ENCODE measurements at regions not wholly inside any gene's neighbourhood (a gene's known extent, or its start where the extent isn't known, plus 50 kb on each side); places are given as distances from the start of the nearest gene placed in this dataset.

DNA sequence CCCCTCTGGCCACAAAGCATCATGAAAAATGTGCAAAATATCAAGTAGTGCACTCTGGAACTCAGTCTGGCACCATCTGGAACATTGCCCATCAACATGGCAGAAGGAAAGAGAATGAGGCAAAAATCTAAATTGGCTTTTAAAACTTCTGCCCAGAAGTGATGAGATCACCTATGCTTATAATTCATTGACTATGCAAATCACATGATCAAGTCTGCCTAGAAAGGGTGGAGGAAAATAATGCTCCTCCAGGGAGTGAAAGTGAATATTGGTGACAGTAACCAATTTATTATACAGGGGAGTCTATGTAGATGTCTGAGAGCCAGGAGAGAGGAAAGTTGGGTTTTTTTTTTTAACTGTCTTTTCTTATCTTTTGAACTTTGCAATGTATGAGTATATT lies 73.3 kb upstream of the HIF1A start:
- H3K4me1 ChIP-seq: peaks cover 3 to 20% (median 18%) of the 10 kb centered on the region in 4 donors
- H3K27ac ChIP-seq (replicated peaks in 1 of 4): no peak overlapping the region
- intact Hi-C loops (cut with DNase I): no loop called here
- H3K4me3 ChIP-seq: no peak overlapping the region
- no peaks in the 10 kb centered on the region for H3K9me3 ChIP-seq
- DNase-seq (ENCODE audit: extremely low spot score): no peak
- TF ChIP-seq POLR2AphosphoS5 (IDR thresholded peaks at IDR 0.05): no peak
- TF ChIP-seq, protein P1, sequence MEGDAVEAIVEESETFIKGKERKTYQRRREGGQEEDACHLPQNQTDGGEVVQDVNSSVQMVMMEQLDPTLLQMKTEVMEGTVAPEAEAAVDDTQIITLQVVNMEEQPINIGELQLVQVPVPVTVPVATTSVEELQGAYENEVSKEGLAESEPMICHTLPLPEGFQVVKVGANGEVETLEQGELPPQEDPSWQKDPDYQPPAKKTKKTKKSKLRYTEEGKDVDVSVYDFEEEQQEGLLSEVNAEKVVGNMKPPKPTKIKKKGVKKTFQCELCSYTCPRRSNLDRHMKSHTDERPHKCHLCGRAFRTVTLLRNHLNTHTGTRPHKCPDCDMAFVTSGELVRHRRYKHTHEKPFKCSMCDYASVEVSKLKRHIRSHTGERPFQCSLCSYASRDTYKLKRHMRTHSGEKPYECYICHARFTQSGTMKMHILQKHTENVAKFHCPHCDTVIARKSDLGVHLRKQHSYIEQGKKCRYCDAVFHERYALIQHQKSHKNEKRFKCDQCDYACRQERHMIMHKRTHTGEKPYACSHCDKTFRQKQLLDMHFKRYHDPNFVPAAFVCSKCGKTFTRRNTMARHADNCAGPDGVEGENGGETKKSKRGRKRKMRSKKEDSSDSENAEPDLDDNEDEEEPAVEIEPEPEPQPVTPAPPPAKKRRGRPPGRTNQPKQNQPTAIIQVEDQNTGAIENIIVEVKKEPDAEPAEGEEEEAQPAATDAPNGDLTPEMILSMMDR (IDR thresholded peaks at IDR 0.05): no peak
- no peaks in the 10 kb centered on the region for H3K27me3 ChIP-seq
- H3K36me3 ChIP-seq: no peaks in the 10 kb centered on the region

DNA sequence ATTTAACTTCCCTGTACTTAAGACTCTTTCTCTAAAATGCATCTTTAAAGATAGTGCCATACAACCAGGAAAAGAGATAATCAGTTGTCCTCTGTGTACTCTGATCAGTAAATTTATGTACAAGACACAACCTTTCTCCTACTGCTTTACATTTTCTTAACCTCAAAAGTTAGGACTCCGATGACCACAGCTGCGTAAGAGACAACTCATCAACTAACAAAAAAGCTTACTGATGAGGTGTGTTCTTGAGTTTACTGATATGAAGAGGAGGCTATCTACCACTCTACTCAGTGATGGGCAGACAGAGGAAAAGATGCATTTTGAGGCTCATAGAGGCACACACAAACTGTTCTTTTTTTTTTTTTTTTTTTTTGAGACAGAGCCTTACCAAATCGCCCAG lies 71.4 kb upstream of the HIF1A start:
- Histone ChIP-seq H3K27me3 (no peaks in the 10 kb centered on the region), H3K36me3 (no peaks in the 10 kb centered on the region), H3K9me3 (no peaks in the 10 kb centered on the region), H3K27ac (replicated peaks in 1 of 4) (no peak overlapping the region), H3K4me3 (no peak overlapping the region), H3K4me1 (peaks cover 1 to 16% (median 12%) of the 10 kb centered on the region in 4 donors)
- TF ChIP-seq EP300 (IDR thresholded peaks at IDR 0.05) (no peak), POLR2A (IDR thresholded peaks at IDR 0.05; ENCODE audit: low read depth) (no peak), POLR2AphosphoS5 (IDR thresholded peaks at IDR 0.05) (no peak)
- TF ChIP-seq, protein P1 (IDR thresholded peaks at IDR 0.05): no peak
- DNase-seq (ENCODE audit: extremely low spot score): no peak
- WGBS: 91% methylated on average over 3 of the region's 3 CpGs
- intact Hi-C loops (cut with DNase I): no loop called here

DNA sequence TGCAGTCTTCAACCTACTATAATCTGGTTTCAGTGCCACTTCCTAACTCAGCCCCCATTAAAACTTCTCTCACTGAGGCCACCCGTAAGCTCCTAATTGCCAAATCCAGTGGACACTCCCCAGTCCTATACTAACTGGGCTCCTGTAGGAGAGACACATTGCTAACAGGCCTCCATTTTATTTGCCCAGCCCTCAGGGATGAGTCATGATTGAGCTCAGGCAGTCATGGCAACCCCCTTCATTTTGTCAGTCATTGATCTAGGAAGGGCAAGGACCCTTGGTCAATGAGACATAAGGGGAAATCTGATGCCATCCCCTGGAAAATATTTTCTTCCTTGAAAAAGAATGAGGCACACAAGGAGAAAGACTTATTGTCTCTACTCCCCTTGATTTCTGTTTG lies 70.1 kb upstream of the HIF1A start:
- WGBS: 100% methylated on average over 1 of the region's 1 CpG
- intact Hi-C loops (cut with DNase I): no loop called here
- H3K27me3 ChIP-seq: no peaks in the 10 kb centered on the region
- H3K36me3 ChIP-seq: no peaks in the 10 kb centered on the region
- no peaks in the 10 kb centered on the region for H3K9me3 ChIP-seq
- H3K4me3 ChIP-seq: no peak overlapping the region
- DNase-seq (ENCODE audit: extremely low spot score): no peak
- no peak for TF ChIP-seq POLR2A (IDR thresholded peaks at IDR 0.05; ENCODE audit: low read depth)
- H3K27ac ChIP-seq (replicated peaks in 1 of 4): no peak overlapping the region
- peaks cover 0 to 13% (median 9%) of the 10 kb centered on the region in 4 donors for H3K4me1 ChIP-seq

DNA sequence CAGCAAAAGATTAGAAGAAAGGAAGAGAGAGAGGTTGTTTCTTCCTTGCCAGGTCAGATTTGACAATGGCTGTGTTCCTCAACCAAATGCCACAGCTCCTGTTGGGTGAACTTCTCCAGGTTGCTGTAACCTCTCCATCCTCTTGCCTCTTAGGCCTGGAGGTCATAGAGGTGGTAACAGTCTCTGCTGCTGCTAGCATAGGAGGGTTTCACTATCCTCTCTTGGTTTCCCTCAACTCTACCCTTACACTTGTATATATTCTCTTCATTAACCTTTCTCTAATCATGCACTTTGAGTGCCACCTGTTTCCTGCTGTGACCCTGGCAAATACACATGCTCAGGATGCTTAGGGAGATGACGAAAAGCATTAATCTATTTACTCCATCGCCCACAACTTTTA lies 67.7 kb upstream of the HIF1A start:
- Histone ChIP-seq H3K36me3 (no peaks in the 10 kb centered on the region), H3K27me3 (no peaks in the 10 kb centered on the region), H3K4me1 (peaks cover 0 to 4% (median 0%) of the 10 kb centered on the region in 4 donors), H3K4me3 (no peak overlapping the region), H3K9me3 (no peaks in the 10 kb centered on the region), H3K27ac (replicated peaks in 1 of 4) (no peak overlapping the region)
- no peak for TF ChIP-seq POLR2A (IDR thresholded peaks at IDR 0.05; ENCODE audit: low read depth)
- TF ChIP-seq EP300 (IDR thresholded peaks at IDR 0.05): no peak
- TF ChIP-seq POLR2AphosphoS5 (IDR thresholded peaks at IDR 0.05): no peak
- TF ChIP-seq, protein P1 (IDR thresholded peaks at IDR 0.05): no peak
- intact Hi-C loops (cut with DNase I): no loop called here
- DNase-seq (ENCODE audit: extremely low spot score): no peak
- 90% methylated on average over 2 of the region's 2 CpGs for WGBS

DNA sequence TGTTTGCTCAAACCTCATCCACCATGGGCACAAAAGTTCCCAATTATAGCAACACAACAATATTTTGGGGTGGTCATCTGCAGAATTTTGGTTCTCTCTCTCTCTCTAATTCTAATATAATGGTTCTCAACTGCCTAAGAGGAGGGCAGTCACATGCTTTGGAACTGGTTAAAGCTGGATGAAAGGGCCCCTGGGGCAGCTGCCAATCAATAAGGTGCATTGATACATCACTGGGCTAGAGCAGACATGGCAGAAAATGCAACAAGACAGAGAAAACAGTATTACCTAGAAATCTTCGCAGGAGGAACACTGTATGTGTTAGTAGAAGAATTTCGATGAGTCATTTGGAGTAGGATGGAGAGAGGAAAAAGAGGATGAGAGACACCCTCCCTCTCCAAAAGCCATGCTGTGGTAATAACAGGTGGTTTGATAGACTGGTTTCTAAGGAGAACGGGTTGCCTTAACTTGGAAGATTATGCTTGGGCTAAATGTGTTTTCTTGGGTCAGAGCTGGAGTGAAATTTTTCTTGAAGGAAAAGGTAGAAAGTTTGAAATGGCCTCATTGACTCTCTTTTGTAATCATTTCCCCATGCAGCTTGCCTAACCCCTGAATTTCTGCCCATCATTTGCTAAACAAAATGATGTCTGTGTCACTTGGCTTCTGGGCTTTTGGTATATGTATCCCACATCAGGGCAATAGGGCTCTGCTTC lies 67.1 kb upstream of the HIF1A start:
- TF ChIP-seq, protein P1 (IDR thresholded peaks at IDR 0.05): no peak
- TF ChIP-seq POLR2A (IDR thresholded peaks at IDR 0.05; ENCODE audit: low read depth) (no peak), EP300 (IDR thresholded peaks at IDR 0.05) (no peak), POLR2AphosphoS5 (IDR thresholded peaks at IDR 0.05) (no peak)
- H3K9me3 ChIP-seq: no peaks in the 10 kb centered on the region
- H3K4me3 ChIP-seq: no peak overlapping the region
- intact Hi-C loops (cut with DNase I): no loop called here
- H3K27ac ChIP-seq (replicated peaks in 1 of 4): no peak overlapping the region
- H3K27me3 ChIP-seq: no peaks in the 10 kb centered on the region
- WGBS: 88% methylated on average over 3 of the region's 3 CpGs
- no peaks in the 10 kb centered on the region for H3K36me3 ChIP-seq
- DNase-seq (ENCODE audit: extremely low spot score): no peak
- H3K4me1 ChIP-seq: peaks cover 0 to 4% (median 0%) of the 10 kb centered on the region in 4 donors
